Astrocyte of the cerebellum (primary cell): ENCODE measurements at regions not wholly inside any gene's neighbourhood (a gene's known extent, or its start where the extent isn't known, plus 50 kb on each side); places are given as distances from the start of the nearest gene placed in this dataset.

ENCODE experiments used
- DNase-seq: peaks from one replicate; pipeline ENCODE4 v3.0.0-alpha.2; 2011; ENCODE audit warnings: low read depth
- H3K4me3 ChIP-seq: 2 replicates; pipeline ENCODE4 v1.5.1; 2011; ENCODE audit warnings: mild to moderate bottlenecking, low read depth, low read length, moderate library complexity
- in situ Hi-C: cut with HindIII; loops from 2 replicates; pipeline ENCODE4 v1.10.0; 2017; ENCODE audit warnings: low sequenced_read_pairs
- TF ChIP-seq, protein P1 (sequence below): IDR thresholded peaks from 2 replicates; pipeline ENCODE4 v1.5.1; 2012; ENCODE audit warnings: low read length, low read depth, moderate library complexity, mild to moderate bottlenecking; ENCODE audit errors: missing control alignments

DNA sequence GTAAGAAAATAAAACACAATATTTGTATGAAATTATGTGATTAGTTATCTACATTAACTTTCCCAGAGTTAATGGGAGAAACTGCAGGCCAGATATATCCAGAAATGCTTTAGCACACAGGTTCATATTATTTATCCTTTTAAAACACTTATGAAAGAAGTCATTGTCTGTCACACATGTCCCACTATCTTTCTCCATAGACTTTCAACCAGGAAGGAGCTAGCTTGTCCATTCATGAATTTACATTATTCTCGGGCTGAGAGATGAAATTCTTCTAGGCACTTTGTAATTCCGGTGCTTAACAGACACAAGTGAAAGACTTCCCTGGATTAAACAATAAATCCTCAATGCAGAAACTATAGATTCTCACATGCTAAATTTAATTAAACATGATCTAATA is 1043.2 kb downstream of the CDH9 start:
- in situ Hi-C loops = no loop called here
- H3K4me3 ChIP-seq = no peak overlapping the region
- TF ChIP-seq, protein P1, sequence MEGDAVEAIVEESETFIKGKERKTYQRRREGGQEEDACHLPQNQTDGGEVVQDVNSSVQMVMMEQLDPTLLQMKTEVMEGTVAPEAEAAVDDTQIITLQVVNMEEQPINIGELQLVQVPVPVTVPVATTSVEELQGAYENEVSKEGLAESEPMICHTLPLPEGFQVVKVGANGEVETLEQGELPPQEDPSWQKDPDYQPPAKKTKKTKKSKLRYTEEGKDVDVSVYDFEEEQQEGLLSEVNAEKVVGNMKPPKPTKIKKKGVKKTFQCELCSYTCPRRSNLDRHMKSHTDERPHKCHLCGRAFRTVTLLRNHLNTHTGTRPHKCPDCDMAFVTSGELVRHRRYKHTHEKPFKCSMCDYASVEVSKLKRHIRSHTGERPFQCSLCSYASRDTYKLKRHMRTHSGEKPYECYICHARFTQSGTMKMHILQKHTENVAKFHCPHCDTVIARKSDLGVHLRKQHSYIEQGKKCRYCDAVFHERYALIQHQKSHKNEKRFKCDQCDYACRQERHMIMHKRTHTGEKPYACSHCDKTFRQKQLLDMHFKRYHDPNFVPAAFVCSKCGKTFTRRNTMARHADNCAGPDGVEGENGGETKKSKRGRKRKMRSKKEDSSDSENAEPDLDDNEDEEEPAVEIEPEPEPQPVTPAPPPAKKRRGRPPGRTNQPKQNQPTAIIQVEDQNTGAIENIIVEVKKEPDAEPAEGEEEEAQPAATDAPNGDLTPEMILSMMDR = no peak
- no peak for DNase-seq

DNA sequence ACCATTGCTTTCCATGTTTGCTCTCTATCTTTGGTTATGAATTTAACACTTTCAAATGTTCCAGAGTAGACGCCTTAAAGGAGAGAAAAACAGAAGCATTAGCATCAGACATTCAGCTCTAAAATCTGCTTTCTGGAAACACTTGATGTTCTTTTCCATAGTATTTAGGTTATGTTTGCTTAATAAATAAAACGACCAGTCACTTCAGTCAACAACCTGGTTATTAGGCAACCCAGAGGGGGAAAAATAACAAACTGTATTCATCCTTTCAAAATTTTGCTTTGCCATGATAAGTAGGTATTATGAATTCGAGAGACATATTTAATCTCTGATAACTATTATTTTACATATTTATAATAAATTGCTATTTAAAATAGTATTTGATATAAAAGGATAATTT is 1044.7 kb downstream of the CDH9 start:
- TF ChIP-seq, protein P1 = no peak
- H3K4me3 ChIP-seq = no peak overlapping the region
- in situ Hi-C loops = no loop called here
- DNase-seq = no peak

DNA sequence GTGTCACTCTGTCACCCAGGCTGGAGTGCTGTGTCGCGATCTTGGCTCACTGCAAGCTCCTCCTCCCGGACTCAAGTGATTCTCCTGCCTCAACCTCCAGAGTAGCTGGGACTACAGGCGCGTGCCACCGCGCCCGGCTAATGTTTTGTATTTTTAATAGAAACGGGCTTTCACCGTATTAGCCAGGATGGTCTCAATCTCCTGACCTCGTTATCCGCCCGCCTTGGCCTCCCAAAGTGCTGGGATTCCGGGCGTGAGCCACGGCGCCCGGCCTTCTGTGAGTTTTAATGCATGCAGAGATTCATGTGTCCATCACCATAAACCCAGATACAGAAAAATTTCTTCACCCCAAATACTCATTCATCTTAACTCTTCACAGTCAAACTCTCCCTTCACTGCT is 1046.7 kb downstream of the CDH9 start:
- no peak for DNase-seq
- TF ChIP-seq, protein P1 = no peak
- no peak overlapping the region for H3K4me3 ChIP-seq
- in situ Hi-C loops = no loop called here

DNA sequence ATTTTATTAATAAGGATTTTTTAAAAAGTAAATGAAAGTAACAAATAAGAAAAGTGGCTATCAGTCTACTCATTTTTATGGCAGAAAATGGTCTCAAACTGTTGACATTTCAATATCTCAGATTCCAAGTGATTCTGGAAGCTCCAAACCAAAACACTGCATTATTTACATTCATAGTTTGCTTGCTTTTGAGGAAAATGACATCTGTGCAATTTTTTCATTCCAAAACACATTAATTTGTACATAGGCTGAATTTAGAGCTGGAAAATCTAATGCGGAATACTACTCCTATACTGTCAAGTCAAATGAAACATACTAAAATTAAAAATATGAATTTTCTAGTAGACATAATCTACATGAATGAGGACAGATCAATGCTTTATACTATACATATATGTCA is 1047.6 kb downstream of the CDH9 start:
- H3K4me3 ChIP-seq = no peak overlapping the region
- in situ Hi-C loops = no loop called here
- TF ChIP-seq, protein P1 = no peak
- no peak for DNase-seq

GRCh38 chr5:25979086-25979485 is 1059.3 kb downstream of the CDH9 start:
- TF ChIP-seq, protein P1 = no peak
- in situ Hi-C loops = no loop called here
- H3K4me3 ChIP-seq = no peak overlapping the region
- no peak for DNase-seq

DNA sequence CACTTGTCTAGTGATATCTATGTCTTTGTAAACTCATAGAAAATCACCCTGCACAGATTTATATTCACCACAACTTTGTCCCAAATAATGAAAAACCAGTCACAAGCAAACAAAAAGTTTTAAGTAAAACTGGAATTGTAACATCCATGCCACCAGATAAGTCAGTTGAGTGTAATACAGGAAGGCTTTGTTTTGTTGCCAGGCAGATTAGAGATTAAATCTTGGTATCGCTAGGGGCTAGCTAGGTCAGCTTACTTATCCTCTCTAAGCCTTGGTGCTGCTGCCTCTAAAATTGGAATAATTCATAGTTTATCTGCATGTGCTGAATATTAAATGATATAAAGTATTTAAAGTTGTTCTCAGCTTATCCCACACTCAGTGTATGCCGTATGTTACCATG is 1062.5 kb downstream of the CDH9 start:
- no peak for DNase-seq
- H3K4me3 ChIP-seq = no peak overlapping the region
- TF ChIP-seq, protein P1 = no peak
- in situ Hi-C loops = no loop called here

DNA sequence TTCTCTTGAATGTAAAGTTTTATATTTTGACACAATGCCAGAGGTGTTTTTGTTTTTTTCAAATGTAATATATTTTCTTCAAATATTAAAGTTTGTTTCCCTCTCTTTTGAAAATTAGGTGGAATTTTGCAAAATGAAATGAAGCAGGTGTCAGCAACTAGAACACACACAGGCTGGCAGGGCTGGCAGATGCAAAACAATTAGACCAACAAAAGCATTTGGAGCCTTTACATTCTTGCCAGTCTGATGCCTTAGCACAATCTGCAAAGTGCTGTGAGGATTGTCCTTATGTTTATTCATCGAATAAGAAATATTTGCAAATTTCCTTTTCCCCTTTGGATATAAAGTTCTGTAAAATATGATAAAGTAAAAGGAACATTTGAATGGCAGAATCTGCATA is 1063.9 kb downstream of the CDH9 start:
- TF ChIP-seq, protein P1 = no peak
- in situ Hi-C loops = no loop called here

More for the DNA sequence above, 1063.9 kb downstream of the CDH9 start:
- H3K4me3 ChIP-seq = no peak overlapping the region
- DNase-seq = no peak
